ENCODE measurements at regions not wholly inside any gene's neighbourhood (a gene's known extent, or its start where the extent isn't known, plus 50 kb on each side); places are given as distances from the start of the nearest gene placed in this dataset.
"Not testable (repeated sequence)": the region's sequence is repeated elsewhere in the genome, so short reads cannot be mapped to it uniquely, and the experiment has no call there.

GRCh38 chr21:10270211-10270610, 251.2 kb upstream of the TPTE start:
- peak; percentile 49 for DNase-seq (ENCODE audit: low read depth)

- not testable (repeated sequence) for DNase-seq (ENCODE audit: low read depth)
Observed at GRCh38 chr21:10271666-10272207, 249.6 kb upstream of the TPTE start.

DNA sequence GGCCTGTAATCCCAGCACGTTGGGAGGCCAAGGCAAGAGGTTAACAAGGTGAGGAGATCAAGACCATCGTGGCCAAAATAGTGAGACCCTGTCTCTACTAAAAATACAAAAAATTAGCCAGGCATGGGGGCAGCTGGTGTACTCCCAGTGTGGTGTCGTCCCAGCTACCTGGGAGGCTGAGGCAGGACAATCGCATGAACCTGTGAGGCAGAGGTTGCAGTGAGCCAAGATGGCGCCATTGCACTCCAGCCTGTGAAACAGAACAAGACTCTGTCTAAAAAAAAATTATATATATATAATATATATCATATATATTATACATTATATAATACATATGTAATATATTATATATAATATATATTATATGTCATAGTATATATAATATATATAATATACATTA, 249.2 kb upstream of the TPTE start:
- peak; percentile 46 for DNase-seq (ENCODE audit: low read depth)

GRCh38 chr21:10273196-10273595, 248.2 kb upstream of the TPTE start:
- peak; percentile 82 for DNase-seq (ENCODE audit: low read depth)

DNA sequence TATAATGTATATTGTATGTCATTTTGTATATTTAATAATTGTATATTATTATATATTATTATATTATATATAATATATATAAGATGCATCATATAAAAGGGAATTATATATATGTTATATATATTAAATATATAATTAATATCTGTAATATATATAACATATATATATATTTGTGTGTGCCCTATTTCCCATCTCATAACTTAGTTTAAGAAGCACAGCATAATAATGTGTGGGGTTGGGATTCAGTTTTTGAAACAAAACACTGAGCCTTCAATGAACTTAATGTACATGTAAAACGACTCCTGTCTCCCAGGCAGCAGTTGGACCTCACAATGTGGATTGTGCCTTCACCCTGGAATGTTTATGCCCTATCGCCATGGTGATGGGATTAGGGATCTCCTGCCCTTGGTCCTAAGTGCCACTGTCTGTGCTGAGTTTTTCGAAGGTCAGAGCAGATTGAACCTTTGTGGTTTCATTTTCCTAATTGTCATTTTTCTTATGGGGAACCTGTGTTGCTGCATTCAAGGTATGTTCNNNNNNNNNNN, 247.5 kb upstream of the TPTE start:
- not testable (repeated sequence) for DNase-seq (ENCODE audit: low read depth)
